Testis (tissue), 2 donors: ENCODE measurements at regions not wholly inside any gene's neighbourhood (a gene's known extent, or its start where the extent isn't known, plus 50 kb on each side); places are given as distances from the start of the nearest gene placed in this dataset.
A peak's percentile ranks its signal among the peaks of the same experiment; 100 is the strongest.

Experiments used
- CTCF ChIP-seq, 3 experiments: fragments of 450-650 bp in 2 of 3; fragments of 200-600 bp in 1 of 3; sonication (generic) in 1 of 3; IDR thresholded peaks; one replicate each; pipeline ENCODE4 v1.5.1; 2016 to 2019; ENCODE audit warnings: antibody characterized with exemption in 3 of 3, mild to moderate bottlenecking in 2 of 3, moderate library complexity in 1 of 3
- POLR2A ChIP-seq: fragments of 450-650 bp; IDR thresholded peaks from one replicate; pipeline ENCODE4 v1.6.1; 2017; ENCODE audit warnings: antibody characterized with exemption, mild to moderate bottlenecking, moderate library complexity

GRCh38 chr4:188658958-188659522 lies 519.8 kb downstream of the TRIML1 start:
- peak in 2 of 3 experiments; percentile 29 to 39 for TF ChIP-seq CTCF (IDR thresholded peaks at IDR 0.05)
- TF ChIP-seq POLR2A, result no peak
